GM18867 (cell line): ENCODE measurements at regions not wholly inside any gene's neighbourhood (a gene's known extent, or its start where the extent isn't known, plus 50 kb on each side); places are given as distances from the start of the nearest gene placed in this dataset.

Experiments used
- ATAC-seq: cut with Tn5 transposase; IDR thresholded peaks from one replicate; pipeline ENCODE4 v1.9.1; 2021; ENCODE audit warnings: mild to moderate bottlenecking, moderate library complexity; ENCODE audit not compliant: unreplicated experiment

DNA sequence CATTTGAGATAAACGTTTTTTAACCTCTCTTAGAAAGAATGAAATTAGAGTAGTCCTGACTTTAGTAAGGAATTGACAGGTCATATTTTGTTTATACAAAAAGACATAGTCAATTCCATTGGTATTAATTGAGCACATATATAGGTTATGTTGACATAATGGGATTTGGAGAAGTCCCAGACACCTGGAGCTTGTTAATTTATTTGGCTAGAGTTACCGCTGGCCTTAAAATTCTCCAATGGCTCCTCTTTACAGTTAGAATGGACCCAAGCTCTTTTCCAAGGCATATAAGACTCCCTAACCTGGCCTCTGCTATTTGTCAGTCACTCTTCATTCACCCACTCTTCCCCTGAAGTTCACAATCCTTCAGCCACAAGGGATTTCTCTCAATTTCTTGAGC, 221.3 kb downstream of the CBLN4 start:
- no peak for ATAC-seq

DNA sequence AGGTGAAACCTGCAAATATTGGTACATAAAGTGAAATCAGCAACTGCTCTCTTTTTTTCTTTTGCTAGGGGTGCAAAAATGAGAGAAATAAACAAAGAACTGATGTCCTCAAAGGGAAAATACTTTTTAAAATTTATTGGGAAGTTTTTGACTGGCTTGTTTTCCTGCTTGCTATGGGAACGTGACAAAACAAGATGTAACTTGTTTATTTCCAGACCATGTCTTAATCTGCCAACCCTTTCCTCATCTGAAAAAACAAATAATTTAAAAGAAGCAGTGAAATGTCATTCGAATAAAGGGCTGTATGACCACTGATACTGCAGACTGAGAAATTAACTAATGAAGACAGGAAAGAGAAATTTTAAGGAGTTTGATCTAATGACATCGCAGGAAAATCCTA, 221.9 kb downstream of the CBLN4 start:
- no peak for ATAC-seq

DNA sequence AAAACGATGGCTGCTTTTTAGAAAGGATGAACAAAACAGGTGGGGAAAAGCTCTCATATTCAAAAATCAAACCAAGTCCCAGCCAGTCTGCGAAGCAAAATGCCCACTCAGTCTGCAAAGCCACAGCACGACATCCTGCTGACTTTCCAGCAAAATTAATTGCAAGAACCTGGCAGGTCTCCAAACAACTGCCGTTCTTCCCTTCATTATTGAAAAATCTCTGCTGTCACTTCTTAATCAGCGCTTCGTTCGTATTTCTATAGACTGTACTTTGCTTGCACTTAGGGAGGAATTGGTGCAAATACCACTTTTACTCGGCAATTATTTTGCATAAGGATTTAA, 222.4 kb downstream of the CBLN4 start:
- ATAC-seq: no peak

DNA sequence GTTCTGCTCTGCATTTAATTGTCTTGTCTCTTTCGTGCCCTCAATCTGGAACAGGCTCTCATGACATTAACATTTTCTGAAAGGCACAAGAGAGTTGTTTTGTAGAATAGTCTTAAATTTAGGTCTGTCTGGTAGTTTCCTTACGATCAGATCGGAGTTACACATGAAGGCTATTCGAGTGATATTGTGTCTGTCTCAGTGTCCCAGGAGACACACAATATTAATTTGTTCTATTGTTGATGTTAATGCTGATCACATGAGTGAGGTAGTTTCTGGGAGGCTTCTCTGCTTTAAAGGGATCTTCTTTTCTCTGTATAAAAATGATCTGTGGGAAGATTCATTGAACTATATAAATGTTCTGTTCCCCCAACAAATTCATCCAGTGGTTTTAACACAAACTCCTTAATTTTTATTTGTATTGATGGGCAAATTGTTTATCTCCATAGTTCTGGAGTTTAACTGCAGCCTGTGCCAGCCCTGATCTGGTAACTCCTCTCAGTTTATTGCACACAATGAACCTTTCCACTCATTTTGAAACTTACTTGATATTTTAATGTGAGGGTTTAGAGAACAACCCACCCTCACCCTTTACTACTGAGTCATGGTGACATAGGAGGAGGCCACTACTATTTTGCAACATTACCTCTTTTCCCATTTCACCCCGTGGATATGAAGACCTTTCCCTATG, 223.0 kb downstream of the CBLN4 start:
- ATAC-seq: no peak

DNA sequence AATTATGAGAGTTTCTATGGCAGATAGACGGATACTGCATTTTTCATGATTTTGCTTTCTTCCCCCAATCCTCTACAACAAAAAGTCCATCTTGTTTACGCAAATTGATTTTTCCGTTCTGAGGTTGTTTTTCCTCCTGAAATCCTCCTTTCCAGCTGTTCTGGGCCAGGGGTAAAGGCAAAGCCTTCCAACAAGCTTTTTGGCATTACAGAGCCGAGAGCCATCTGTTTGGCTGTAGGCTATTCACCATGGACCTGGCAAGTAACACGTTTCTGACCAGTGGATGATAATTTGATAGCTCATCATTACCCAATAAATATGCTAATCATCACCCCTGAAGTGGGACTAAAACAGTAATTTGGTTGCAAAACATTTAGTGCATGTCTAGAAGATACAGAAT, 226.5 kb downstream of the CBLN4 start:
- no peak for ATAC-seq

DNA sequence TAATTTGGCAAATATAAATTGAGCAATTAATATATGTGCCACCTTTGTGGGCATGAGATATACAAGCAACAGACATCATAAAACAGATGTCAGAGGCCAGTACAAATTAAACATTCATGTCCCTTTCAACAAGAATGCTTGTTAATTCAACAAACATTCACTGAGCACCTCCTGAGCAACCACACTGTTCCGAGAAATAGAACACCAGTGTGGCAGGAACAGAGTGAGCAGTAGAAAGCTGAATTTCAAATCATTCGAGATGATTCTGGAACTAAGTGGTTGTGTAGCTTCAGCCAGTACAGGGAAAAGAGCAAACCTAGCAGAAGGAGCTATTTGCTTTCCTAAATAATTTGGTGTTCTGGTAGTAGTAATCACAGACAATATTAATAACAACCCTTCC, 227.7 kb downstream of the CBLN4 start:
- no peak for ATAC-seq

DNA sequence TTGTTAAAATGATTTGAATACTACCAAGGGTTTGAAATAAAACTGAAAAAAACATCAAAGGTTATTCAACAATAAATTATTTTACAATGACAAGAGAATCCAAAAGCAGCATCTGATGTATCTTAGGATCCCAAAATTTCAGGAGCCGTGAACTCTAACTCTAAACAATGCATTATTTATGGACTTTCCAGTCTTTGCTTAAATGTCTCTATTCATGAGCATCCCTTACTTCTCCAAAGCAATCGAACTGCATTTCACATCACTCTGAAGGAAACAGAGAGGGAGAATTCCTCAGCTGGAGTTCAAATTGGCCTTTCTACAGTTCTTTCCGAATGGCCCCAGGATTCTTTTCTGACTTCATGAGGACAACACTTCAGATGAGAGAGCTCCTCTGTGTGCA, 229.1 kb downstream of the CBLN4 start:
- ATAC-seq: no peak

DNA sequence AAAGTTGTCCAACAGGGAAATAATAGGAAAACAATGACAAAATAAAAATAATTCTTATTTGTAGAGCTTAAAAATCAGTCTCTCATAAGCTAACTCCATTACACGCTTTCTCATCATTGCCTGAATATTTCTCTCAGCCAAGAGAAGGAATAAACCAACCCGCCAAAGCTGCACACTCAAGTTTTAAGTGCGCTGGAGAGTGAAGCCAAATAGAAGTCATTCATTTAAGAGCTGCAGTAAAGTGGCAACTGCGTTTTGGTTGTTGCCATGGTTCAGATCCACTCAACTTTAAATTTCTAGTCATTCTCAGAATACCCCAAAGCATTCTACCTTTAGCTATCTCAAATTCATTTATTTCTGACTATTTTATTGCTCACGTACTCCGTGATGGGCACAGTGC, 230.7 kb downstream of the CBLN4 start:
- ATAC-seq: no peak

DNA sequence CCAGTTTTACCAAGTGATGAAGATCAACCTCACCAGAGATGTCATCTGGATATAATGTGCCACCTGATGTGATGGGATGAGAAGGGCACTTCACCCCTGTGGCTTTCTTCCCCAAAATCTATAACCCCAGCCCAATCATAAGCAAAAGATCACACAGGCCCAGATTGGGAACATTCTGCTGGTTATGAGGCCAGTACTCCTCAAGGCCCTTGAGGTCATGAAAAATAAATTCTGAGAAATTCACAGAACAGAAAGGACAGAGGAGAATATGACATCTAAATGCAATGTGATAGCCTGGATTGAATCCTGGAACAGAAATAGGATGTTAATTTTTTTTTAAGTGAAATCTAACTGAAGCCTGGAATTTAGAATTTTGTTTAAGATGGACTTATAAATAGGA, 243.5 kb downstream of the CBLN4 start:
- no peak for ATAC-seq

DNA sequence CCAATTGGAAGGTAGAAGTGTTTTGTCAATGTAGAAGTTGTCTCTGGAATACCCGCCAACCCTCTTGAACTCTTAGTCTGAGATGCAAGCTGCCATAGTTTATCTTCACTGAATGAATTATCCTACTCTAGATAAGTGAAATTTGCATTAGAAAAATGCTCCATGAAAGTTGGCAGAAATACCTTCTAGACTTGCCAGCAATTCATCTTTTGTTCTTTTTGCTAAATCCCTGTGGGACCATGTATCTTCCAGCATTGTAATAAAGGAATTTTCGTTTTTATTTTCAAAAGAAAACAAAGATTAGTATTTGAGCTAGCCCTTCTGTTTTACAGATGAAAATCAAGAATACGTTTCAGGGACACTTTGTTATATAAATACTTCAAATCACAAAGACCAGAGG, 244.2 kb downstream of the CBLN4 start:
- ATAC-seq: no peak

DNA sequence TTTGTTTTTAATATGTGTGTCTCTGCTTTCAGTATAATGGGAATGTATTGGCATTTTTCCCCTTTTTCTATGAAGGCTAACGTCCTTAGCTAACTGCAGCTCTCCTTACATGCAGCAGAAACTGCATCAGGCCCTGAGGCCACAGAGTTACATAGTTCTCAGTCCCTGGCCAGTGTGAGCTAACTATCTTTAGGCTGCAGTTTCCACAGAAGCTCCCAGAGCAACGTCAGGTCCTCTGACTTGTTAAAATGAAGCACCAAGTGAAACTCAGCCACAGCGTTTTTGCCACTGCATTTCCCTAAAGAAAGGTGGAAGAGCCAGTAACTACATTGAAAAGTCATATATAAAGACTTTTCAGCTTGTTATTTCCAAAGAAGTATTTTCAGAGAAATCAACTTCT, 244.7 kb downstream of the CBLN4 start:
- no peak for ATAC-seq

DNA sequence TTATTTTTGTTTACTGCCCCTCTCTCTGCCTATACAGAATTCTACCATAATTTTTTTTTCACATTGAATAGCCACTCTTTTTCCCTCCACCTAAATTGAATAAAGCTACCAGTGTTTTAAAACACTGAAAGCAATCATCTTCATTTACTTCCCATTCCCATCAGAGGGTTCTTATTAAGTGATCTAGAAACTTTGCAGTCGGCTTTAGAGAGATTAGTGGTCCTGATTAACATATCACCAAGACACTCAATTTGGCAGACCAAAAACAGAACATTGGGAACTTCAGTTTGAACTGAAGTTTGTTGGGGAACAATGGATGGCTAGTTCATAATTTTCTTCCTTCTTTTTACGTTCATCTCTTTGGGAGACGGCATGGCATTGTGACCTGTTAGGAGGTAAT, 249.5 kb downstream of the CBLN4 start:
- no peak for ATAC-seq

DNA sequence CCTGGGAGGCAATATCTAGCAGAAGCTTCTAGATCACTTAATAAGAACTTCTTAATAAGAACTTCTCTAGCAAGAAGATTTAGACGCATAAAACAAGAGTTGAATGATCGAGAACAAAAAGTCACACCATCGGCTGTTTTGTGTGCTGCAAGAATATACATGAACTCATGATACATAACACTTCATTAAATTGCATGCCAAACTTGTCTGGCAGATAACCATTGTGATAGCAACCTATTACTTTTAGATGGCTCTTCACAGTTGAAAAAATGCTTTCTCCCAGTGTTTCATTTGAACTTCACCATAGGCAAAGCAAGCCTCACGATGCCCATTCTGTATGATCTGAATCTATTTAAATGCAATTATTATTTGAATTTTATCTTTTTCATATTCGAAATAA, 249.9 kb downstream of the CBLN4 start:
- ATAC-seq: no peak

DNA sequence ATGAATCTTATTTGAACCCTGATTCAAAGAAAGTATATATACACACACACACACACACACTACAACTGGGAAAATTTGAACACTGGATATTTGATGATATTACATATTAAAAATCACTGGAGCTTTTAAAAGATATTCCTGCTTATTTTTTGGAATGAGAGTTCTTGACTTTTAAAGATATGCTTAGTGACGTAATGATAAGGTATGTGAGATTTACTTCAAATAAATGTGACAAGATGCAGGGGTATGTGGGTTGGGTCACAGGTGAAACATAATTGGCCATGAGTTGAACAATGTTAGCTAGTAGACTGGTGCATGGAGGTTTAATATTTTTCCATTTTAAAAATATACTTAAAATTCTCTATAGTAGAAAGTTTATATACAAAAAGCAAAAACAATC, 258.6 kb downstream of the CBLN4 start:
- ATAC-seq: no peak

DNA sequence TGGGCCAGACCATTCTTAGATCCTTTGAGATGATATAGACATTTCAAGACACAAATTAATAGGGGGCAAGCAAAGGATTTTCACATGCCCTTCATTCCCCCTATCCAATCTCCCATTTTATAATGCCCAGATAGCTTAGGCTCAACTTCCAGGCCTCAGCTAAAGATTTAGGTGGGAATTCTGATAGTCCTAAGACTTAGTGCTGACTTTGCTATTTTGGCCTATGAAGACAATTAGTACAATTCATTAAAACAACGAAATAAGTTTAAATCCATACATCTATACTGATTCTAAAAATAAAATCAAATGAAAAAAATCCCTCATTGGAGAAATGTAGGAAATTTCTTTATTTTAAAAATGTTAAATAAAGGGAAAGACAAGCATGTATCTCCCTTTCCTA, 259.5 kb downstream of the CBLN4 start:
- no peak for ATAC-seq

DNA sequence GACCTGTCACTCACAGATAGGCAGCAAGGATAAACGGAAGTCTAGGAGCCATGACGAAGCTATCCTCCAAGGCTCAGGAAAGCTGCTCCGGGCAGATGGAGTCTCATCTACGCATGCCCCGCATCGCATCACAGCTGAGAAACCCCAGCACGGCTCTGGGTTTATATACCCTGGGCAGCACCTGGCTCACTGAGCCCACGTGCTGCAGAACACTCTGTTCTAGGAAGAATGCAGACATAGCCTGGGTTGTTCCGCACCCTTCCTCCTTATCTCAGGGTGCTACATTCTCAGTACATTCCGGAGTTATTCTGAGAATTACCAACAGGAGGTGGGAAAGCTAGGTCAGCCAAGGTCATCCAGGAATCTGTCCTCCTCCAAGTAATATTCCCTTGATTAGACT, 260.4 kb downstream of the CBLN4 start:
- ATAC-seq: no peak

DNA sequence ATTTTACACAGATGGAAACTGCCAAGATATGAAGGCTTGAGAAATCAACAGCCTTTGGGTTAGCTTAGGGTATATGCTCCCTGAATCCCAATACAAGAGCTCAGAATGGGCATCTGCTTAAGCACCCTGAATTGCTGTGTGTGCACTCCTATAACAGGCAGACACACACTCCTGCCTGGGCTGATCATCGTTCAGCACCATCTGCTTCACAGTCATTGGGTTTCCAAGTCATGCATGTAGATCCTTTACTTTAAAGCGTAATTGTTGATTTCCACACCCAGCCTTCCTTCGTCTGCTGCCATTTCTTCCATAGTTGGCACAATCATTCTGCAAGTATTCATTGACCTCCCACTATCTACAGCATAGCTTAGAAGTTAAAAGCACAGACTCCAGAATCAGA, 263.5 kb downstream of the CBLN4 start:
- ATAC-seq: no peak

DNA sequence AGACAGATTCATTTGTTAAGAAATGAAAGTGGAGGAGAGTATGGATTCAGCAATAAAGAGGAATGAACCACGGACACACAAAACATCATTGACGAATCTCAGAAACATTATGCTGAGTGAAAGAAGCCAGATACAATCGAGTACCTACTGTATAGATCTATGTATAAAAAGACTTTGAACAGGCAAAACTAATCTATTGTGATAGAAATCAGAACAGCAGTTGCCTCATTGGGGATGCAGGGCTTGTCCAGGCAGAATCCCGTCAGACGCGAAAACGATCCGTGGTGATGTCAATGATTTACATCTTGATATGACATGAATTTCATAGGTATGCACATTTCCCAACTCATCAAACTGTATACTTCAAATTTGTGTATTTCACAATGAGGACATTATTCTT, 265.2 kb downstream of the CBLN4 start:
- no peak for ATAC-seq

DNA sequence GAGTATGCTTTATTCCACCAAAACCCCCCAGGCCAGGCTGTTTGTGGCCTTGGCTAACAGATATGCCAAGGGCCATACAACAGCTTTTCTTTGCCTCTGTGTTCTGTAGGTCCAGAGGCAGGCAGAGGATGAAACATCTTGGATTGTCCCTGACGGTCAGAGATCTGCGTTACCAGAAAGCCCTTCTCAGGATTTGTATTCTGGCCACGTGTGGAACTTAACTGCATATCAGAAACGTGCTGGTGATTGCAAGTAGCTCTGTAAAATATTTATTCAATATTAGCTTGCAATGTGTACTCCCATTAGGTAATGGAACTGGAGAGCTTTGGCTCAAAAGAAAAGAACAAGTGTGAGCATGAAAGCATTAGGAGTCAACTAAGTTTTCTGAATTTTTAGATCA, 275.0 kb downstream of the CBLN4 start:
- no peak for ATAC-seq

DNA sequence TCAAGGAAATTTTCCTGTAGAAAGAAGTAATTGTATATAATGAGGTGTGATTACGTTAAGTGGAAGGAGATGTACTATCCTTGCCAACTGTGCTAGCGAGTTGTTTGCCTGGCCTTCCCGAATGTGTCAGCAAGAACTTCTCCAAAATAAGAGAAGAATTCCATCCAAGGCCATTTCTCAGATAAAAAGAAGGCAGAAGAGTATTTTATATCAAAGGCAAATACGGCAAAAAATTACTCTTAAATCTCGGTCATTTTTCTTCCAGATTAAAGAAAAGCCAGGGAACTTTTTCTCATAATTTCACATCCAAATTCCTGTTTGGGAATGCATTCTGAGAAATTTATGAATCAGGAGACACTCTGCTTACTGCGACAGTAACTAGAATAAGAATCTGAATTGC, 290.6 kb downstream of the CBLN4 start:
- ATAC-seq: no peak

DNA sequence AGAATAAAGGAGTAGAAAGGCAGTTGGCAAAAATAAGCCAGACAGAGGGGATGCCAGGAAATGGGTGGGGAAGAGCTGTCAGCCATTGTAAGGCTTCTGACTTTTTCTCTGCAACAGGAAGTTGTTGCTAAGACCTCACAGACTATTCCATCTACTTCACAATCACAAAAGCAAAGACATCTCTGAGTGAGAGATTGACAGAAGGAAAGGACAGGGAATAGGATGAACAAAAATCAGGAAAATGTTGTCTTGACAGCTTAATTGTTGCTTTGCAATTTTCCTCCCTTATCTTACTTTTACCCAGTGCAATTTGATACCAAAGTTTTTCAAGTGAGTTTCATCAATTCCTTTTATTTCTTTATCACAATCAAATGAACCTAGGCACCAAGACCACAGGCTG, 291.2 kb downstream of the CBLN4 start:
- ATAC-seq: no peak

DNA sequence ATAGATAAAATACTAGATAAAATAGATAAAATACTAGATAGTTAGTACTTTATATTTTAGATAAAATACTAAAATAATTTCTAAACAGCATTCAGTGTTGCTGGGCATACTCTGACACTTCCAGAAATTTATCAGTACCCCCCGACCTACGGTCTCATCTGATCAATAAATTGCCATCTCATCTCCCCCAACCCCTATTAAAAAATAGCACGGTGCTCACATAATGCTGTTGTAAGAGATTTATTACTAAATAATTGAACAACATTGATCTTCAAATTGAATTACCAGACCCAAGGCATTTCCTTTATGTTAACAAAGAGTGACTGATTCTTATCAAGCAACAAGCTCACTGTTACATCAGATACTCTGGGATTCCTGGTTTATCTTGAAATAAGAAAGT, 300.9 kb downstream of the CBLN4 start:
- no peak for ATAC-seq

DNA sequence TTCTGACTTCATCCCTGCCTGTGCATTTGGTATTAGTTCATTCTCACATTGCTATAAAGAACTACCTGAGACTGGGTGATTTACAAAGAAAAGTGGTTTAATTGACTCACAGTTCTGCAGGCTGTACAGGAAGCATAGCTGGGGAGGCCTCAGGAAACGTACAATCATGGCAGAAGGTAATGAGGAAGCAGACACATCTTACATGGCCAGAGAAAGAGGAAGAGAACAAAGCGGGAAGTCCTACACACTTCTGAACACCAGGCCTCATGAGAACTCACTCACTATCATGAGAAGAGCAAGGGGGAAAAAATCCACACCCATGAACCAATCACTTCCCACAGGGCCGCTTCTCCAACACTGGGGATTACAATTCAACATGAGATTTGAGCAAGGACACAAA, 303.9 kb downstream of the CBLN4 start:
- ATAC-seq: no peak

DNA sequence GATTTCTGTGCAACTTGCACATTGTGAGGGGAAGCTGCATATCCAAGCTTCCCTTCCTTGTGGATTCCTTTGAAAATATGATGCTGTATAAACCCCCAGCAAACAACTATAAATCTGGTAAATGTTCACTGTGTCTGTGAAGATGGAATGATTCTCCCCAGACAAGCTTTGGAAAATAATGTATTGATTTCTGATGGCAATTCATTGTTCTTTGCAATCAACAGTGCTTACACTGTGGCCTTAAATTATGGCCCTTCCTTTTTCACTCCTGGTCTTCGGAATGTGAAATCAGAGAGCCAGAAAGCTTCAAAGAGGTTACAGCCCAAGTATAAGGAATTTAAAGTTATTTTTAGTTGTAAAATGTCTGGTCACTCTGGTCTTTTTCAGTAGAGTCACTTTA, 308.8 kb downstream of the CBLN4 start:
- no peak for ATAC-seq
